OCI-M1 (cell line): ENCODE measurements at regions not wholly inside any gene's neighbourhood (a gene's known extent, or its start where the extent isn't known, plus 50 kb on each side); places are given as distances from the start of the nearest gene placed in this dataset.
A peak's percentile ranks its signal among the peaks of the same experiment; 100 is the strongest.

ENCODE experiments used
- DNase-seq: peaks from one replicate; lab custom pipeline; 2025; lab: John Stamatoyannopoulos, UW

- DNase-seq: no peak
These were observed 173.9 kb downstream of the CALCRL start for GRCh38 chr2:187274146-187274545.

GRCh38 chr2:187272255-187272654, 175.8 kb downstream of the CALCRL start:
- no peak for DNase-seq

- DNase-seq: peak; percentile 24
These were observed 176.2 kb downstream of the CALCRL start for GRCh38 chr2:187271825-187272224.

GRCh38 chr2:187266645-187267044, 181.4 kb downstream of the CALCRL start:
- DNase-seq: no peak

GRCh38 chr2:187266147-187266546, 181.9 kb downstream of the CALCRL start:
- DNase-seq: no peak

GRCh38 chr2:187264612-187265011, 183.4 kb downstream of the CALCRL start:
- DNase-seq: peak; percentile 73

- no peak for DNase-seq
These were observed 184.1 kb downstream of the CALCRL start for GRCh38 chr2:187263675-187264560.

- DNase-seq: no peak
These were observed 186.3 kb downstream of the CALCRL start for GRCh38 chr2:187261705-187262104.

GRCh38 chr2:187252063-187252462, 196.0 kb downstream of the CALCRL start:
- DNase-seq: no peak

GRCh38 chr2:187250137-187250536, 197.9 kb downstream of the CALCRL start:
- no peak for DNase-seq

- DNase-seq: no peak
These were observed 214.2 kb downstream of the CALCRL start for GRCh38 chr2:187233811-187234210.

- DNase-seq: no peak
These were observed 215.3 kb downstream of the CALCRL start for GRCh38 chr2:187232749-187233148.

GRCh38 chr2:187230088-187230487, 218.0 kb downstream of the CALCRL start:
- no peak for DNase-seq

GRCh38 chr2:187228986-187229385, 219.1 kb downstream of the CALCRL start:
- DNase-seq: no peak

- no peak for DNase-seq
These were observed 223.1 kb downstream of the CALCRL start for GRCh38 chr2:187224989-187225388.

GRCh38 chr2:187220071-187220470, 228.0 kb downstream of the CALCRL start:
- no peak for DNase-seq

- DNase-seq: peak; percentile 10
These were observed 232.4 kb downstream of the CALCRL start for GRCh38 chr2:187215532-187216240.

- DNase-seq: no peak
These were observed 233.7 kb downstream of the CALCRL start for GRCh38 chr2:187214306-187214705.

- DNase-seq: no peak
These were observed 234.3 kb downstream of the CALCRL start for GRCh38 chr2:187213798-187214197.

GRCh38 chr2:187210726-187211125, 237.3 kb downstream of the CALCRL start:
- no peak for DNase-seq

- no peak for DNase-seq
These were observed 239.8 kb downstream of the CALCRL start for GRCh38 chr2:187208199-187208785.

- DNase-seq: no peak
These were observed 240.9 kb downstream of the CALCRL start for GRCh38 chr2:187207126-187207525.

GRCh38 chr2:187206471-187206870, 241.6 kb downstream of the CALCRL start:
- DNase-seq: no peak
